UCSD-AML1 (cell line): ENCODE measurements at regions not wholly inside any gene's neighbourhood (a gene's known extent, or its start where the extent isn't known, plus 50 kb on each side); places are given as distances from the start of the nearest gene placed in this dataset.
"Not testable (repeated sequence)": the region's sequence is repeated elsewhere in the genome, so short reads cannot be mapped to it uniquely, and the experiment has no call there.

Experiments used
- DNase-seq: peaks from one replicate; lab custom pipeline; 2025; ENCODE audit not compliant: unreplicated experiment; lab: John Stamatoyannopoulos, UW

- DNase-seq, result no peak
Measured at GRCh38 chr18:38646296-38646695, 1080.7 kb upstream of the CELF4 start.

DNA sequence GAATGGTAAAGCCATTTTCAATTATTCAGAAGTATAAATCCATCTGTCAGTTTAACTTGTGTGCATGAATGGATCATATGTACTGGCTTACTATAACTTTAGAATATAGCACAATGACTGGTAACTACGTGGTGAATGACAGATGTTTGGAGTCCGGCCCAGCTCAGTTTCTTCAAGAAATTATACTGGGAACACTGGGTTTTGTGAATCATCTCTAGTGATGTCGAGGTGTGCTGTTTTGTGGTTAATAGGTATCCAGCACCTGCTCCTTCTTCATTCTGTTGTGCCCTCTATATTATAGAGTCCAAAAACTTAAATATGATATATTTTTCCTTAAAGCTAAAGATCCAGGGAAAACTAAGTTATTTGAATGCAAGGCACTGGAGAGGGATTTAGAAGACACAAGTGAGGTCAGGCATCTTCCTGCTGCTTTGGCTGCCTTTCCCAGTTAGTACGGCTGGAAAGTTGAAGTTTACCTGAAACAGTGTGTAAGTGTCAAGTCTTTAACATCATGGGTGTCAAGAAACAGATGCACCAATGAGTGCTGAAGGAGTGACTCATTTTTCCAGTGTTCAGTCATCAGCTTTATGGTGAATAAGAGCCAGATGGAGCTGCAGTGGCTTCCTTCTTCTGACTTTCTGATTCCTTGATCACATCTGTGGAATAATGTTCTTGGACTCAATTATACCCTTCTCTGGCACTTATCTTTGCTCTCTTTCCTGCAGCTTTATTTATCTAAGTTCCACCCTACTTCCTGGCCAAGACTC lies 1079.5 kb upstream of the CELF4 start:
- no peak for DNase-seq

GRCh38 chr18:38642711-38643110 lies 1077.1 kb upstream of the CELF4 start:
- no peak for DNase-seq

DNA sequence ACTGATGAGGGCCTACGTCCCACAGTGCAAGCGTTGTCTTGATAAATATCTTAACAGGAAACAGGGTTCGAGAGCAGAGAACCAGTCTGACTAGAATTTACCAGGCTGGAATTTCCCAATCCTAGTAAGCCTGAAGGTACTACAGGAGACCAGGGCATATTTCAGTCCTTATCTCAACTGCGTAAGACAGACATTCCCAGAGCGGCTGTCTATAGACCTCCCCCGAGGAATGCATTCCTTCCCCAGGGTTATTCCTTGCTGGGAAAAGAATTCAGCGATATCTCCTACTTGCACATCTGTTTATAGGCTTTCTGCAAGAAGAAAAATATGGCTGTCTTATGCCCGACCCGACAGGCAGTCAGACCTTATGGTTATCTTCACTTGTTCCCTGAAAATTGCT lies 1074.1 kb upstream of the CELF4 start:
- DNase-seq, result not testable (repeated sequence)

DNA sequence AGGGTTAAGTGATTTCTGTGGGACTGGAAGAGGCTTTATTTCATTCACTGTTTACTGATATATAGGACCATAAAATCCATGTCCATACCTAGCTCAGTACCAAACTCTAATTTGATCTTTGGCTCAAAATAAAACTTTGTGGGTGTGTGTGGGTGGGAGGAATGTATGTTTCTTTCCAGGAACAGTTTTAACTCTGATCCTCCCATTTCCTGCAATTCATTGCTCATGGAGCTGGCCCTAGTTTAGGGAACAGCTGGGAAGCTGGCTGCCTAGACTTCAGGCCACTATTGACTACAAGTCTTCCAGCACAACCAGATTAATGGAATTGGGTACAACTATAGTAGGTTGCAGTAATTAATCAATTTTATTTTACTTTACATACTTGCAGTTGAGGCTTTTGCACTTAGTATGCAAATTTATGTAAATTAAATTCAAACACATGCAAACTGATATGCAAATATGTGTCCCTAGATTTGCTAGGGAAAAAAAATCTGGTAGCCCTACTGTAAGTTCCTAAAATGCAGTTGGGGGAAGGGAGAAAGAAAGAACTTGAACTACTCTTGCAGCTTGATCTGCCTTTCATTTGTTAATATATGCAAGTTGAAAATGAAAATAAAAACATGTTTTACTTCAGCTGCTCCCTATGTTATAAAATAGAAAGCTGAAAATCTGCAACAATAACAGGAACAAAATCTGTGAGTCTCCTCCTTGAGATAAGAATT lies 1070.3 kb upstream of the CELF4 start:
- no peak for DNase-seq

GRCh38 chr18:38634117-38634516 lies 1068.5 kb upstream of the CELF4 start:
- no peak for DNase-seq

GRCh38 chr18:38633333-38633732 lies 1067.7 kb upstream of the CELF4 start:
- no peak for DNase-seq

GRCh38 chr18:38619129-38619528 lies 1053.5 kb upstream of the CELF4 start:
- DNase-seq, result no peak

GRCh38 chr18:38616306-38616705 lies 1050.7 kb upstream of the CELF4 start:
- no peak for DNase-seq

DNA sequence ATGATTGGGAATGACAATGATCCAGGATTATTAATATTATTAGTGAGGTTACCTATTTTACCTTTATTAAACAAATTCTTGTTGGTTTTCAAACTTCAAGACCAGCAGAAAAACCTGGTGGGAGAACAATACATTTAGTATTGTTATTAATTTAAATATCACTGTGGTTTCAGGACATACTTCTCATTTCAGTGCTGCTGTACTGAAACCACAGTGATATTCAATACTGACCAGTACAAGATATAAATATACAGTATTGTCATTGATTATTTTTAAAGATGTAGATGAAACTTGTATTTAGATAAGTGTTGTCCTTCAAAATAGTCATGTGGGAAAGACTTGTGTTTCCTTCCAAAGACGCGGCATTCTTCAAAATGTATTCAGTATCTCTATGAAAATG lies 1047.3 kb upstream of the CELF4 start:
- DNase-seq, result no peak

GRCh38 chr18:38611036-38611964 lies 1045.7 kb upstream of the CELF4 start:
- peak; percentile 25 for DNase-seq

DNA sequence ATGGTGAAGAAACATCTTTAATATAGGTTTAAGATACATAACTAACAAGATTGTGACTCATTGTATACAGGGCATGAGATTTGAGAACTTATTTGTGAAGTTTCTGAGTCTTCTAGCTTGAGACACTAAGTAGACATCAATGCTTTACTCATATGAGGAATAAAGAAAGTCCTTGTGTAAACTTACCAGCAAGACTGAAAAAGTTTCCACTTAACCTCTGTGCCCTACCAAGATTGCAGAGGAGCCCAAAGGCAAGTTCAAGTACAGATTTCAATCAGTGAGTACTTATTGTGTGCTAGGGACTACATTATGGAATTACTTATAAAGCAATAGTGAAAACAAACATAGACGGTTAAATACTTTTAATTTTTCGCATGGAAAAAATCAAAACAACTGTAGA lies 1041.2 kb upstream of the CELF4 start:
- no peak for DNase-seq

DNA sequence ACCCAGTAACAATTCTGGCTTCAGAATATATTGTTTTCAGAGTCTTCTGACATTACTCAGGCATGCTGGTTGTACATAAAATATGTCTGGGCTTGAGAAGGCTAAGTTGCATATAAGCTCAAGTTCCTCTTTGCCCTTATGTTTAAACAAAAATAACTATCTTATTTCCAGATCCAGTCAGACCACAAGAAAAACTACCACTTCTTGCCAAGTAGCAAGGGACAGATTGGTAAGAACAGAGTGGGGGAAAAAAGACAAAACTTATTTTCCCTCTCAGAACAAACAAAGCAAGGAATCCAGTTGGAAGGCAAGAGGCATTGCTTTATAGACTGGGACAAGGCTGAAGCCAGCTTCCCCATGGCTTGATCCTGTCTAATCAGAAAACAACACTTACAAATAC lies 1036.7 kb upstream of the CELF4 start:
- DNase-seq, result no peak

GRCh38 chr18:38587571-38587970 lies 1022.0 kb upstream of the CELF4 start:
- no peak for DNase-seq

DNA sequence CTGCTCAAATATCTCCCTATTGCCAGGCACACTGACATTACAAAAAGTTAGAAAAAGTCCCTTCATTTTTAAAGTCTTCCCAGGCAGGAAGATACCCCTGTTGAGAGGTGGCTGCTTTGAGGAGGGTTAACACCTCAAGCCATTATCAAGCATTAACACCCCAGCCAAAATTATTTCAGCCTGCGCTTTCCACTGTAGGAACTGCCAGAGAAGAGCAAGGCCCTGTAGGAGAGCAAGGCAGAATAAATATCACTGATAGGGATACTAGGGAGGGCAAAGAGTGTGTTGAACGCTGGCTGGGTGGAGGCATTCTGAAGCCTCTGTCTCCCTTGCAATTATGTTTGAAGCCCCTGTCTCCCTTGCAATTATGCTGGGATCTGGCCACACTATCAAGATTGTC lies 1020.7 kb upstream of the CELF4 start:
- DNase-seq, result no peak

GRCh38 chr18:38579764-38580163 lies 1014.2 kb upstream of the CELF4 start:
- DNase-seq, result no peak

DNA sequence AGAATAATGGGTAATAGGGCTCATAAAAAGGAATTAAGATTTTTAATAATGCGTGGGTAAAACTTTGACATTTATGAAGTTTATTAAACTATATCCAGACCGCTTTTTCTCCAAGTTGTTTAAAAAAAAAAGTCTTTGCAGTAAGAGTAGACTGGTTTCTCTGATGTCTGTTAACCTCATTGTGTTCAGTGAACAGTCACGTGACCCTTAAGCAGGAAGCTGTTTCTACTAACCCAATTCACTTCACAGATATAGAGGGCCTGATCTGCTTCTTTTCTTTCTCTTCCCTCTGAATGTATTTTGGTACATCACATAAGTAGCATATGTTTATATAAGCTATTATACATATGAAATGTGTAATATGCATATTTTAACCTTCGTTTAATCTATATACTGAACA lies 1011.3 kb upstream of the CELF4 start:
- DNase-seq, result no peak

DNA sequence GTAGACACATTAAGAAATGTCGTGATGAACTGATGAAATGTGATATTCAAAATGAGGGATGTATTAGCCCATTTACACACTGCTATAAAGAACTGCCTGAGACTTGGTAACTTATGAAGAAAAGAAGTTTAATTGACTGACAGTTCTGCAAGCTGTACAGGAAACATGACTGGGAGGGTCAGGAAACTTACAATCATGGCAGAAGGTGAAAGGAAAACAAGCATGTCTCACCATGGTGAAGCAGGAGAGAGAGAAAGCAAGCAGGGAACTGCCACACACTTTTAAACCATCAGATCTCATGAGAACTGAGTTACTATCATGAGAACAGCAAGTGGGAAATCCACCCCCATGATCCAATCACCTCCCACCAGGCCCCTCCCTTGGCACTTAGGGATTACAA lies 1010.8 kb upstream of the CELF4 start:
- DNase-seq, result no peak

DNA sequence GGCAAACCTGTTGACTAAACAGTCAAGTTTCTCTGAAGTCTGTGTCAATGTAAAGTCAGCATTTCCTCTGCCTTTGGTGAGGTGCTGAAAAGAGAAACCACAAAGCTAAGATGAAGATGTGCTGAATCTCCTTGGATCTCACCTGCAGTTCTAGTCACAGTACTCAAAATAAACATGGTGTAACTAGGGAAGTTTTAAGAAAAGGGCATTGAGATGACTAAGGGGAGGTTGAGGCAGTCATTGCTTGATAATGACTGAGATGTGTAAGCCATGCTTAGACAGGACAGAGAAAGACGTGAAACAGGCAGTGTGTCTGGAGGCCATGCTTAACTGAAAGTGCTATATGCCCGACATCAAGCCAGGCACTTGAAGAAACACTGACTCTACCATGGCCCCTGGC lies 1010.0 kb upstream of the CELF4 start:
- DNase-seq, result no peak

- no peak for DNase-seq
Measured at GRCh38 chr18:38575023-38575422, 1009.4 kb upstream of the CELF4 start.

- no peak for DNase-seq
Measured at GRCh38 chr18:38572554-38573111, 1007.0 kb upstream of the CELF4 start.
